NB4 (cell line): ENCODE measurements at regions not wholly inside any gene's neighbourhood (a gene's known extent, or its start where the extent isn't known, plus 50 kb on each side); places are given as distances from the start of the nearest gene placed in this dataset.

Source experiments
- DNase-seq: peaks from one replicate; pipeline ENCODE4 v3.0.0; 2010; ENCODE audit warnings: low read depth
- H3K4me3 ChIP-seq: one replicate; pipeline ENCODE4 v1.5.1; 2011; ENCODE audit warnings: mild to moderate bottlenecking, low read depth, low read length, moderate library complexity
- CTCF ChIP-seq: IDR thresholded peaks from one replicate; pipeline ENCODE4 v1.5.1; 2012; ENCODE audit warnings: low read depth, low read length
- MAX ChIP-seq: IDR thresholded peaks from 2 replicates; pipeline ENCODE4 v1.6.1; 2011; ENCODE audit warnings: low read depth, low read length
- MYC ChIP-seq: IDR thresholded peaks from 2 replicates; pipeline ENCODE4 v1.6.1; 2011; ENCODE audit warnings: low read depth, low read length
- POLR2A ChIP-seq: IDR thresholded peaks from 2 replicates; pipeline ENCODE4 v1.6.1; 2011; ENCODE audit warnings: mild to moderate bottlenecking; ENCODE audit not compliant: insufficient read length; ENCODE audit errors: extremely low read depth

- H3K4me3 ChIP-seq, result no peak overlapping the region
- DNase-seq, result no peak
- TF ChIP-seq CTCF (no peak), MYC (no peak), MAX (no peak), POLR2A (no peak)
Measured at GRCh38 chr20:56153926-56154325, 94.6 kb upstream of the MC3R start.

- DNase-seq, result no peak
- TF ChIP-seq MAX (no peak), POLR2A (no peak), MYC (no peak), CTCF (no peak)
- H3K4me3 ChIP-seq, result no peak overlapping the region
Measured at GRCh38 chr20:56155625-56156024, 92.9 kb upstream of the MC3R start.

- TF ChIP-seq POLR2A, result no peak
- no peak for DNase-seq
- no peak overlapping the region for H3K4me3 ChIP-seq
Measured at GRCh38 chr20:56157530-56158203, 90.9 kb upstream of the MC3R start.

- no peak for TF ChIP-seq CTCF
- no peak for TF ChIP-seq MAX
- no peak for TF ChIP-seq MYC
- no peak for TF ChIP-seq POLR2A
- no peak overlapping the region for H3K4me3 ChIP-seq
- DNase-seq, result no peak
Measured at GRCh38 chr20:56158489-56158888, 90.0 kb upstream of the MC3R start.

GRCh38 chr20:56160956-56161355 lies 87.6 kb upstream of the MC3R start:
- TF ChIP-seq MAX (no peak), MYC (no peak), CTCF (no peak)
- DNase-seq, result no peak
- no peak overlapping the region for H3K4me3 ChIP-seq

- H3K4me3 ChIP-seq, result no peak overlapping the region
- DNase-seq, result peak; percentile 13
- no peak for TF ChIP-seq POLR2A
- no peak for TF ChIP-seq MAX
- no peak for TF ChIP-seq CTCF
- no peak for TF ChIP-seq MYC
Measured at GRCh38 chr20:56163806-56164205, 84.7 kb upstream of the MC3R start.
